Activated effector memory CD4-positive, alpha-beta T cell treated with Interleukin-2 at 50 U/mL for 16 hours (primary cell): ENCODE measurements at regions not wholly inside any gene's neighbourhood (a gene's known extent, or its start where the extent isn't known, plus 50 kb on each side); places are given as distances from the start of the nearest gene placed in this dataset.
"Not testable (repeated sequence)": the region's sequence is repeated elsewhere in the genome, so short reads cannot be mapped to it uniquely, and the experiment has no call there.

ENCODE experiments used
- DNase-seq: peaks from one replicate; pipeline ENCODE4 v3.0.0-alpha.2; 2020

- DNase-seq, result no peak
Observed at GRCh38 chr3:31102196-31102879, 207.9 kb upstream of the GADL1 start.

- DNase-seq, result no peak
Observed at GRCh38 chr3:31103181-31103580, 208.7 kb upstream of the GADL1 start.

GRCh38 chr3:31103623-31104180, 209.2 kb upstream of the GADL1 start:
- no peak for DNase-seq

GRCh38 chr3:31105011-31105410, 210.6 kb upstream of the GADL1 start:
- no peak for DNase-seq

GRCh38 chr3:31105438-31106077, 211.1 kb upstream of the GADL1 start:
- DNase-seq, result no peak

- no peak for DNase-seq
Observed at GRCh38 chr3:31106204-31106603, 211.7 kb upstream of the GADL1 start.

GRCh38 chr3:31106912-31107311, 212.5 kb upstream of the GADL1 start:
- no peak for DNase-seq

GRCh38 chr3:31114929-31115283, 220.4 kb upstream of the GADL1 start:
- DNase-seq, result no peak

GRCh38 chr3:31115531-31115930, 221.1 kb upstream of the GADL1 start:
- DNase-seq, result not testable (repeated sequence)

- DNase-seq, result no peak
Observed at GRCh38 chr3:31116651-31117050, 222.2 kb upstream of the GADL1 start.

- no peak for DNase-seq
Observed at GRCh38 chr3:31117854-31118253, 223.4 kb upstream of the GADL1 start.

GRCh38 chr3:31124373-31124772, 229.9 kb upstream of the GADL1 start:
- no peak for DNase-seq

- DNase-seq, result no peak
Observed at GRCh38 chr3:31125413-31126020, 231.1 kb upstream of the GADL1 start.

- no peak for DNase-seq
Observed at GRCh38 chr3:31129241-31129640, 234.8 kb upstream of the GADL1 start.

GRCh38 chr3:31132132-31132769, 237.8 kb upstream of the GADL1 start:
- no peak for DNase-seq

- no peak for DNase-seq
Observed at GRCh38 chr3:31133541-31133940, 239.1 kb upstream of the GADL1 start.

GRCh38 chr3:31135546-31135945, 241.1 kb upstream of the GADL1 start:
- no peak for DNase-seq

GRCh38 chr3:31137718-31138465, 243.4 kb upstream of the GADL1 start:
- no peak for DNase-seq

- DNase-seq, result no peak
Observed at GRCh38 chr3:31140470-31140869, 246.0 kb upstream of the GADL1 start.

- no peak for DNase-seq
Observed at GRCh38 chr3:31142139-31142538, 247.7 kb upstream of the GADL1 start.

- DNase-seq, result no peak
Observed at GRCh38 chr3:31142543-31142942, 248.1 kb upstream of the GADL1 start.

- no peak for DNase-seq
Observed at GRCh38 chr3:31145062-31145461, 250.6 kb upstream of the GADL1 start.

- no peak for DNase-seq
Observed at GRCh38 chr3:31147550-31147949, 253.1 kb upstream of the GADL1 start.
